GM23248 (cell line): ENCODE measurements at regions not wholly inside any gene's neighbourhood (a gene's known extent, or its start where the extent isn't known, plus 50 kb on each side); places are given as distances from the start of the nearest gene placed in this dataset.

Source experiments
- DNase-seq: peaks from one replicate; pipeline ENCODE4 v3.0.0-alpha.2; 2015
- H2AFZ ChIP-seq: fragments of 200-600 bp; sonication (generic); 2 replicates; pipeline ENCODE4 v1.6.1; 2016; ENCODE audit warnings: antibody characterized with exemption
- H3F3A ChIP-seq: fragments of 200-600 bp; sonication (generic); 2 replicates; pipeline ENCODE4 v1.6.1; 2016; ENCODE audit warnings: mild to moderate bottlenecking, antibody characterized with exemption, mixed run types; ENCODE audit not compliant: insufficient read depth
- H3K27ac ChIP-seq: fragments of 200-600 bp; sonication (generic); 2 replicates; pipeline ENCODE4 v1.5.1; 2016; ENCODE audit warnings: mild to moderate bottlenecking
- H3K27me3 ChIP-seq: fragments of 200-600 bp; sonication (generic); replicated peaks from 2 replicates; pipeline ENCODE4 v1.6.1; 2016; ENCODE audit warnings: mild to moderate bottlenecking; ENCODE audit not compliant: insufficient read depth
- H3K36me3 ChIP-seq: fragments of 200-600 bp; sonication (generic); 2 replicates; pipeline ENCODE4 v1.6.1; 2016; ENCODE audit warnings: low read depth, mild to moderate bottlenecking
- H3K4me1 ChIP-seq: fragments of 200-600 bp; sonication (generic); 2 replicates; pipeline ENCODE4 v1.6.1; 2016; ENCODE audit warnings: mild to moderate bottlenecking; ENCODE audit not compliant: insufficient read depth
- H3K4me2 ChIP-seq: fragments of 200-600 bp; sonication (generic); one replicate; pipeline ENCODE4 v1.6.1; 2016; ENCODE audit warnings: mild to moderate bottlenecking; ENCODE audit not compliant: unreplicated experiment
- H3K4me3 ChIP-seq: fragments of 200-600 bp; sonication (generic); 2 replicates; pipeline ENCODE4 v1.5.1; 2016; ENCODE audit warnings: mild to moderate bottlenecking
- H3K79me2 ChIP-seq: fragments of 200-600 bp; sonication (generic); 2 replicates; pipeline ENCODE4 v1.6.1; 2016; ENCODE audit warnings: mild to moderate bottlenecking; ENCODE audit not compliant: insufficient read depth
- H3K9ac ChIP-seq: fragments of 200-600 bp; sonication (generic); 2 replicates; pipeline ENCODE4 v1.6.1; 2016; ENCODE audit warnings: mild to moderate bottlenecking
- H3K9me2 ChIP-seq: fragments of 200-600 bp; sonication (generic); 2 replicates; pipeline ENCODE4 v1.6.1; 2016; ENCODE audit warnings: mixed run types, mild to moderate bottlenecking, moderate library complexity; ENCODE audit not compliant: insufficient read depth
- H3K9me3 ChIP-seq: fragments of 200-600 bp; sonication (generic); one replicate; pipeline ENCODE4 v1.6.1; 2017; ENCODE audit warnings: low read depth
- H4K20me1 ChIP-seq: fragments of 200-600 bp; sonication (generic); 2 replicates; pipeline ENCODE4 v1.6.0; 2016; ENCODE audit not compliant: insufficient read depth
- EZH2 ChIP-seq: fragments of 200-600 bp; sonication (generic); IDR thresholded peaks from 2 replicates; pipeline ENCODE4 v1.6.1; 2018; ENCODE audit warnings: antibody characterized with exemption, mild to moderate bottlenecking; ENCODE audit not compliant: insufficient read depth, poor library complexity, severe bottlenecking
- EZH2phosphoT487 ChIP-seq: fragments of 200-600 bp; sonication (generic); IDR thresholded peaks from 2 replicates; pipeline ENCODE4 v1.6.1; 2018; ENCODE audit warnings: antibody characterized with exemption, moderate library complexity, mild to moderate bottlenecking, low read depth; ENCODE audit not compliant: insufficient read depth
- WGBS, 2 experiments: methylation state at CpG; one replicate each; pipeline ENCODE4 v1.1.6; 2015 to 2017; ENCODE audit warnings: low lambda C conversion rate in 2 of 2, low coverage in 1 of 2; ENCODE audit errors: missing lambda C conversion rate in 2 of 2; 5-methylcytosine and 5-hydroxymethylcytosine counted together
- in situ Hi-C: fragments of 300-500 bp; cut with MboI; formaldehyde crosslinking; loops from 2 replicates; pipeline ENCODE4 v1.15.0; 2020

DNA sequence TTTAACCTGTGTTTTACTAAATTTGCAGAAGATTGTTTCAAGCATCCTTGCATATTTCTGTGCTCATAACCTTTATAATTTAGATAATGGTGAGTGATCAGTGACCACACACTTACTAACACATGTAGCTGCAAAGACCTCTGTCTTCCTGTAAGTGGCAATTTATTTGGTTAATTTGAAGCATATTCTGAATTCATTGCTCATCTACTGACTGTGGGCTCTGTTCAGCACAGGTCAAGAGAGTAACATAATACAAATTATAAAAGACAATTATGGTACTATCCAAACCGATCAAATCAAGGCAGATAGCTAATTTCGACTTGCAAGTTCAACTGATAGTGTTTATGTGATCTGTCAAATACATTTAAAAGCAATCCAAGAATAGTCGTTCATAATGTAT is 223.9 kb upstream of the FAM98A start:
- Histone ChIP-seq H3K36me3 (no peaks in the 10 kb centered on the region), H3F3A (no peaks in the 10 kb centered on the region), H3K4me2 (no peak overlapping the region), H2AFZ (no peak overlapping the region), H4K20me1 (no peaks in the 10 kb centered on the region), H3K4me1 (no peaks in the 10 kb centered on the region), H3K9ac (no peak overlapping the region), H3K4me3 (no peak overlapping the region), H3K9me2 (no peaks in the 10 kb centered on the region), H3K27me3 (no peaks in the 10 kb centered on the region), H3K27ac (no peak overlapping the region), H3K9me3 (no peaks in the 10 kb centered on the region), H3K79me2 (no peaks in the 10 kb centered on the region)
- TF ChIP-seq EZH2 (no peak), EZH2phosphoT487 (no peak)
- DNase-seq: no peak
- in situ Hi-C loops: no loop called here
- WGBS, 2 experiments: 38 to 41% methylated on average over 3 of the region's 3 CpGs

DNA sequence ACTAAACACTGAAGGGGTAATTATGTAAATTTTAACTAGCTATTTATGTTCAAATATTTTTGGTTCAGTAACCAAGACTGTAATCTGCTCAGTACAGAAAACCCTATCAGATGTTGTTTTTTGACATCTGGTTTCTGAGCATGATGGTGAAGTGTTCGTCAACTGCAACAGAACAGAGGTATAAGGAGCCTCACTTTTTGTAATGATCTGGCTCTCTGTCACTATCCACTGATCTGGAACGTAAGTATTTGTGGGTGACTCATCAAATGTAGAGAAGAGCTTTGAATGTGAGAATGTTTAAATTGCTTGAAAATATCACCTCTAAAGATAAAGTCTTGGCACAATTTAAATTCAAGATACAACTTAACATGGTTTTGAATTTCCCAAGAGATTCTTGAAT is 213.6 kb upstream of the FAM98A start:
- no peak overlapping the region for H3K27ac ChIP-seq
- no peaks in the 10 kb centered on the region for H3K36me3 ChIP-seq
- H3K27me3 ChIP-seq: no peaks in the 10 kb centered on the region
- peak; percentile 31 for DNase-seq
- peaks cover 9% of the 10 kb centered on the region; the same call in 1 of the 2 replicates for H3K4me1 ChIP-seq
- H3K9me3 ChIP-seq: no peaks in the 10 kb centered on the region
- no peak overlapping the region for H2AFZ ChIP-seq
- no peaks in the 10 kb centered on the region for H3K79me2 ChIP-seq
- 6 to 7% methylated on average over 2 of the region's 2 CpGs for WGBS, 2 experiments
- no peaks in the 10 kb centered on the region for H3K9me2 ChIP-seq
- H3F3A ChIP-seq: no peaks in the 10 kb centered on the region
- no peak overlapping the region for H3K4me2 ChIP-seq
- no peak for TF ChIP-seq EZH2phosphoT487
- TF ChIP-seq EZH2: no peak
- in situ Hi-C loops: no loop called here
- H3K9ac ChIP-seq: no peak overlapping the region
- no peaks in the 10 kb centered on the region for H4K20me1 ChIP-seq
- H3K4me3 ChIP-seq: no peak overlapping the region

GRCh38 chr2:33810046-33810835 is 211.1 kb upstream of the FAM98A start:
- no peaks in the 10 kb centered on the region for H3K27me3 ChIP-seq
- no peak overlapping the region for H3K4me3 ChIP-seq
- H3K4me2 ChIP-seq: peak overlapping the region; percentile 7
- peaks cover 9% of the 10 kb centered on the region; the same call in 1 of the 2 replicates for H3K4me1 ChIP-seq
- no peaks in the 10 kb centered on the region for H4K20me1 ChIP-seq
- no peaks in the 10 kb centered on the region for H3F3A ChIP-seq
- H3K27ac ChIP-seq: peak overlapping the region; percentile 42
- no peak for TF ChIP-seq EZH2
- no peak for TF ChIP-seq EZH2phosphoT487
- no peaks in the 10 kb centered on the region for H3K79me2 ChIP-seq
- no peak overlapping the region for H3K9ac ChIP-seq
- no peaks in the 10 kb centered on the region for H3K36me3 ChIP-seq
- DNase-seq: peak; percentile 77
- in situ Hi-C loops: no loop called here
- H3K9me3 ChIP-seq: no peaks in the 10 kb centered on the region
- WGBS, 2 experiments: 32 to 37% methylated on average over 9 of the region's 9 CpGs
- H2AFZ ChIP-seq: no peak overlapping the region
- H3K9me2 ChIP-seq: no peaks in the 10 kb centered on the region

- no peak overlapping the region for H3K4me3 ChIP-seq
- H3K79me2 ChIP-seq: no peaks in the 10 kb centered on the region
- H3K9me2 ChIP-seq: no peaks in the 10 kb centered on the region
- no peaks in the 10 kb centered on the region for H3K27me3 ChIP-seq
- no peak overlapping the region for H3K27ac ChIP-seq
- WGBS, 2 experiments: 37 to 41% methylated on average over 6 of the region's 6 CpGs
- DNase-seq: peak; percentile 50
- H4K20me1 ChIP-seq: no peaks in the 10 kb centered on the region
- peaks cover 9% of the 10 kb centered on the region; the same call in 1 of the 2 replicates for H3K4me1 ChIP-seq
- in situ Hi-C loops: no loop called here
- no peak for TF ChIP-seq EZH2phosphoT487
- no peak for TF ChIP-seq EZH2
- no peaks in the 10 kb centered on the region for H3F3A ChIP-seq
- no peaks in the 10 kb centered on the region for H3K36me3 ChIP-seq
- H2AFZ ChIP-seq: no peak overlapping the region
- no peak overlapping the region for H3K9ac ChIP-seq
- no peak overlapping the region for H3K4me2 ChIP-seq
- no peaks in the 10 kb centered on the region for H3K9me3 ChIP-seq
Measured at GRCh38 chr2:33806041-33806440, 206.9 kb upstream of the FAM98A start.

DNA sequence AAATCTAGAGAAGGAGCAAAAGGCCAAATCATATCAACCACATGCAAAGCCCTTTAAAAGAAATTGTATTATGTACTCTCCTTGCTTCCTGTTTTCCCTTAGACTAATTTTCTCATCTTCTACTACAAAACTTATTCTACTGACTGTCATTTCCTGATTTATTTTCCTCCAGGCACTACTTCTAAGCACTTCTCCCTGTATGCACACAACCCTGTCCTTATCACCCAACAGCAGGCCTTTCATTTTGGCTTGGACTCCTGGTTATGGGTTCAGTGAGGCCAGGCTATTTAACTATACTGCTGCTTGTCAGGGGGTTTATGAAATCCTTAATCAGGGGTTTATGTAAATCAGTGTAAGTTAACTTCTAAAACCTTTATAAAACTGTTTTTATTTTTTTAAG is 205.1 kb upstream of the FAM98A start:
- Histone ChIP-seq H2AFZ (no peak overlapping the region), H3K9me3 (no peaks in the 10 kb centered on the region), H3K4me1 (0 out of 2 replicates have a peak, but pooled peaks cover under 1% of the 10 kb centered on the region), H3K36me3 (no peaks in the 10 kb centered on the region), H3K4me3 (no peak overlapping the region), H3F3A (no peaks in the 10 kb centered on the region), H3K79me2 (no peaks in the 10 kb centered on the region), H3K27me3 (no peaks in the 10 kb centered on the region), H4K20me1 (no peaks in the 10 kb centered on the region), H3K9me2 (no peaks in the 10 kb centered on the region), H3K4me2 (no peak overlapping the region), H3K27ac (no peak overlapping the region), H3K9ac (no peak overlapping the region)
- DNase-seq: no peak
- in situ Hi-C loops: no loop called here
- no peak for TF ChIP-seq EZH2
- TF ChIP-seq EZH2phosphoT487: no peak
